ENCODE measurements at regions not wholly inside any gene's neighbourhood (a gene's known extent, or its start where the extent isn't known, plus 50 kb on each side); places are given as distances from the start of the nearest gene placed in this dataset.

- no peaks in the 10 kb centered on the region for H3K9me3 ChIP-seq
- H3K27me3 ChIP-seq: no peaks in the 10 kb centered on the region
- TF ChIP-seq CTCF (IDR thresholded peaks at IDR 0.05; ENCODE audit: low read depth, low read length): no peak
- no peak for DNase-seq
- H3K4me3 ChIP-seq (ENCODE audit: low read depth, low read length): no peak overlapping the region
- H3K4me1 ChIP-seq: no peaks in the 10 kb centered on the region
- no peaks in the 10 kb centered on the region for H3K36me3 ChIP-seq
Measured at GRCh38 chrX:15926622-15927021, 72.0 kb upstream of the AP1S2 start.

- no peaks in the 10 kb centered on the region for H3K9me3 ChIP-seq
- no peaks in the 10 kb centered on the region for H3K36me3 ChIP-seq
- no peak for TF ChIP-seq CTCF (IDR thresholded peaks at IDR 0.05; ENCODE audit: low read depth, low read length)
- no peaks in the 10 kb centered on the region for H3K4me1 ChIP-seq
- no peak overlapping the region for H3K4me3 ChIP-seq (ENCODE audit: low read depth, low read length)
- no peak for DNase-seq
- no peaks in the 10 kb centered on the region for H3K27me3 ChIP-seq
Measured at GRCh38 chrX:15918003-15918402, 63.4 kb upstream of the AP1S2 start.

- no peaks in the 10 kb centered on the region for H3K4me1 ChIP-seq
- no peaks in the 10 kb centered on the region for H3K36me3 ChIP-seq
- no peak overlapping the region for H3K4me3 ChIP-seq (ENCODE audit: low read depth, low read length)
- H3K9me3 ChIP-seq: no peaks in the 10 kb centered on the region
- TF ChIP-seq CTCF (IDR thresholded peaks at IDR 0.05; ENCODE audit: low read depth, low read length): no peak
- no peak for DNase-seq
- no peaks in the 10 kb centered on the region for H3K27me3 ChIP-seq
Measured at GRCh38 chrX:15916704-15917084, 62.1 kb upstream of the AP1S2 start.

GRCh38 chrX:15915959-15916703 is 61.5 kb upstream of the AP1S2 start:
- H3K36me3 ChIP-seq: no peaks in the 10 kb centered on the region
- H3K9me3 ChIP-seq: no peaks in the 10 kb centered on the region
- no peak overlapping the region for H3K4me3 ChIP-seq (ENCODE audit: low read depth, low read length)
- H3K4me1 ChIP-seq: no peaks in the 10 kb centered on the region
- no peak for DNase-seq
- TF ChIP-seq CTCF (IDR thresholded peaks at IDR 0.05; ENCODE audit: low read depth, low read length): no peak
- no peaks in the 10 kb centered on the region for H3K27me3 ChIP-seq

- Histone ChIP-seq H3K4me3 (ENCODE audit: low read depth, low read length) (no peak overlapping the region), H3K4me1 (no peaks in the 10 kb centered on the region), H3K9me3 (no peaks in the 10 kb centered on the region), H3K27me3 (no peaks in the 10 kb centered on the region), H3K36me3 (no peaks in the 10 kb centered on the region)
- no peak for TF ChIP-seq CTCF (IDR thresholded peaks at IDR 0.05; ENCODE audit: low read depth, low read length)
- DNase-seq: no peak
Measured at GRCh38 chrX:15914486-15914885, 59.9 kb upstream of the AP1S2 start.

- Histone ChIP-seq H3K36me3 (no peaks in the 10 kb centered on the region), H3K27me3 (no peaks in the 10 kb centered on the region), H3K4me3 (ENCODE audit: low read depth, low read length) (no peak overlapping the region), H3K9me3 (no peaks in the 10 kb centered on the region), H3K4me1 (no peaks in the 10 kb centered on the region)
- peak; percentile 4 for DNase-seq
- no peak for TF ChIP-seq CTCF (IDR thresholded peaks at IDR 0.05; ENCODE audit: low read depth, low read length)
Measured at GRCh38 chrX:15913146-15913545, 58.5 kb upstream of the AP1S2 start.

All from BE2C (cell line).